Transverse colon (tissue), 4 donors: ENCODE measurements at regions not wholly inside any gene's neighbourhood (a gene's known extent, or its start where the extent isn't known, plus 50 kb on each side); places are given as distances from the start of the nearest gene placed in this dataset.
"Not testable (repeated sequence)": the region's sequence is repeated elsewhere in the genome, so short reads cannot be mapped to it uniquely, and the experiment has no call there.

ENCODE experiments used
- DNase-seq: peaks from one replicate; pipeline ENCODE4 v3.0.0-alpha.2; 2019
- H3K27ac ChIP-seq, 4 donors: fragments of 200-600 bp; sonication (generic); 2 replicates each; pipeline ENCODE4 v1.5.1; 2016 to 2018; ENCODE audit warnings: inconsistent platforms in 4 of 4
- H3K27me3 ChIP-seq: fragments of 200-600 bp; sonication (generic); 2 replicates; pipeline ENCODE4 v1.5.1; 2017; ENCODE audit warnings: inconsistent platforms
- H3K36me3 ChIP-seq, 4 donors: fragments of 200-600 bp; sonication (generic); 2 replicates each; pipeline ENCODE4 v1.5.1; 2017 to 2019; ENCODE audit warnings: inconsistent platforms in 4 of 4
- H3K4me1 ChIP-seq, 4 donors: fragments of 200-600 bp; sonication (generic); 2 replicates each; pipeline ENCODE4 v1.5.1; 2017 to 2020; ENCODE audit warnings: inconsistent platforms in 4 of 4
- H3K4me3 ChIP-seq, 4 donors: fragments of 200-600 bp; sonication (generic); 1 replicate in 1 of 4; 2 replicates in 3 of 4; pipeline versions ENCODE4 v1.5.1 to v1.6.1; 2017 to 2019; ENCODE audit warnings: inconsistent platforms in 4 of 4
- H3K9me3 ChIP-seq, 2 donors: fragments of 200-600 bp; sonication (generic); 2 replicates each; pipeline ENCODE4 v1.5.1; 2017 to 2019; ENCODE audit warnings: inconsistent platforms in 2 of 2
- EP300 ChIP-seq: sonication (generic); formaldehyde crosslinking; IDR thresholded peaks from one replicate; pipeline ENCODE4 v1.6.1; 2017; ENCODE audit warnings: antibody characterized with exemption, low read depth
- POLR2A ChIP-seq: fragments of 450-650 bp; IDR thresholded peaks from one replicate; pipeline ENCODE4 v1.6.1; 2016; ENCODE audit warnings: antibody characterized with exemption, mild to moderate bottlenecking, moderate library complexity
- POLR2AphosphoS5 ChIP-seq, 3 donors: sonication (generic); formaldehyde crosslinking; IDR thresholded peaks; one replicate each; pipeline ENCODE4 v1.6.1; 2016; ENCODE audit warnings: antibody characterized with exemption in 3 of 3
- WGBS, 2 donors: methylation state at CpG; one replicate each; pipeline ENCODE4 v1.1.5; 2018; ENCODE audit warnings: low coverage in 1 of 2; 5-methylcytosine and 5-hydroxymethylcytosine counted together
- in situ Hi-C, 4 donors: fragments of 200-750 bp; cut with MboI; loops; one replicate each; pipeline versions ENCODE4 v1.15.0 to v1.15.1; 2017; ENCODE audit warnings: low sequenced_read_pairs in 3 of 4, low pct_ligation_motif_present in 1 of 4, low pct_unique_long_range_greater_than_20kb in 1 of 4
- intact Hi-C: fragments of 100-400 bp; cut with DNase I; formaldehyde crosslinking; loops from one replicate; pipeline ENCODE4 v1.15.1; 2023; ENCODE audit warnings: low total_unique reads
- TF ChIP-seq, protein P1 (sequence below), 5 experiments: fragments of 200-600 bp in 3 of 5; fragments of 450-650 bp in 2 of 5; sonication (generic) in 3 of 5; IDR thresholded peaks; 1 replicate in 2 of 5; 2 replicates in 3 of 5; pipeline ENCODE4 v1.5.1; 2016 to 2017; ENCODE audit warnings: antibody characterized with exemption in 5 of 5, inconsistent platforms in 3 of 5, mild to moderate bottlenecking in 2 of 5, moderate library complexity in 1 of 5

DNA sequence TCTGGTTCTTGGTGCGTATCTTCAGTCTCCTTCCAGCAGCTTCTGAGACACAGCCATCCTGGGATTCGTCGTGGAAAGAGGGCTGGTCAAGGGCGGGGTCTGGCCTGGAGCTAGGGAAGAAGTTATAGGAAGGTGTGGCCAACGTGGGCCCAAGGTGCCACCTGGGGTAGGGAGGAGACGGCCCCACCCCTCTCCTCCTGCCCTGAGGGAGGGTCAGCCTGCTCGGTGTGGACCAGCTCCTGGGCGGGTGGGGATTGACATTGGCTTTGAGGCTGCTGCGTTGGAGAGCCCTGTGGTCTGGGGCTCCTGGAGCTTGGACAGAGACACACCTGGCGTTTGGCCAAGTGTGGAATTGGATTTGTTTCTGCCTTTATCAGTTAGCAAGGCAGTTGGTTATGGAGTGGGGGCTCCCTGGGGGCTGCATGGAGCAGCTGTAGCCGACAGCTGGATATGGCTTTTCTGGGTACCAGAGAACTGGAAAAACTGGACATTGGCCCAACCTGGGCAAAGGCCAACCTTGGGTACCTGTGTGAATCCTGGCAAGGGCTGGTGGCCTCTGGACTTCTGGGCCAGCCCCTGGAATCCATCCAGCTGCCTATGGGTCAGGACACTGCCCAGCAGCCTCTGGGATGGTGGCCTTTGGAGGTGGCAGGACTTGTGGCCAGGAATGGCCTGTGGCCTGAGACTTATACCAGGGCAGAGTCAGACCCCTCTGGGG, 75.7 kb upstream of the PPP1R26 start:
- Histone ChIP-seq H3K36me3 (no peaks in the 10 kb centered on the region), H3K9me3 (no peaks in the 10 kb centered on the region), H3K4me1 (no peaks in the 10 kb centered on the region), H3K4me3 (no peak overlapping the region), H3K27ac (no peak overlapping the region), H3K27me3 (peaks cover 3% of the 10 kb centered on the region)
- no peak for TF ChIP-seq EP300
- TF ChIP-seq POLR2AphosphoS5 (IDR thresholded peaks at IDR 0.05), result no peak
- no peak for TF ChIP-seq POLR2A
- TF ChIP-seq, protein P1, sequence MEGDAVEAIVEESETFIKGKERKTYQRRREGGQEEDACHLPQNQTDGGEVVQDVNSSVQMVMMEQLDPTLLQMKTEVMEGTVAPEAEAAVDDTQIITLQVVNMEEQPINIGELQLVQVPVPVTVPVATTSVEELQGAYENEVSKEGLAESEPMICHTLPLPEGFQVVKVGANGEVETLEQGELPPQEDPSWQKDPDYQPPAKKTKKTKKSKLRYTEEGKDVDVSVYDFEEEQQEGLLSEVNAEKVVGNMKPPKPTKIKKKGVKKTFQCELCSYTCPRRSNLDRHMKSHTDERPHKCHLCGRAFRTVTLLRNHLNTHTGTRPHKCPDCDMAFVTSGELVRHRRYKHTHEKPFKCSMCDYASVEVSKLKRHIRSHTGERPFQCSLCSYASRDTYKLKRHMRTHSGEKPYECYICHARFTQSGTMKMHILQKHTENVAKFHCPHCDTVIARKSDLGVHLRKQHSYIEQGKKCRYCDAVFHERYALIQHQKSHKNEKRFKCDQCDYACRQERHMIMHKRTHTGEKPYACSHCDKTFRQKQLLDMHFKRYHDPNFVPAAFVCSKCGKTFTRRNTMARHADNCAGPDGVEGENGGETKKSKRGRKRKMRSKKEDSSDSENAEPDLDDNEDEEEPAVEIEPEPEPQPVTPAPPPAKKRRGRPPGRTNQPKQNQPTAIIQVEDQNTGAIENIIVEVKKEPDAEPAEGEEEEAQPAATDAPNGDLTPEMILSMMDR (IDR thresholded peaks at IDR 0.05), result no peak
- in situ Hi-C loops, result loop anchor here (25.0 kb wide), 1 partner anchor 317 kb away; the partner anchor contains the start of gene OLFM1 (in 4 of the 4)
- intact Hi-C loops, result no loop called here
- no peak for DNase-seq
- WGBS, 2 donors, result 40% methylated on average over 11 of the region's 11 CpGs; no CpG with 5 or more reads in 1 of the 2 donors

DNA sequence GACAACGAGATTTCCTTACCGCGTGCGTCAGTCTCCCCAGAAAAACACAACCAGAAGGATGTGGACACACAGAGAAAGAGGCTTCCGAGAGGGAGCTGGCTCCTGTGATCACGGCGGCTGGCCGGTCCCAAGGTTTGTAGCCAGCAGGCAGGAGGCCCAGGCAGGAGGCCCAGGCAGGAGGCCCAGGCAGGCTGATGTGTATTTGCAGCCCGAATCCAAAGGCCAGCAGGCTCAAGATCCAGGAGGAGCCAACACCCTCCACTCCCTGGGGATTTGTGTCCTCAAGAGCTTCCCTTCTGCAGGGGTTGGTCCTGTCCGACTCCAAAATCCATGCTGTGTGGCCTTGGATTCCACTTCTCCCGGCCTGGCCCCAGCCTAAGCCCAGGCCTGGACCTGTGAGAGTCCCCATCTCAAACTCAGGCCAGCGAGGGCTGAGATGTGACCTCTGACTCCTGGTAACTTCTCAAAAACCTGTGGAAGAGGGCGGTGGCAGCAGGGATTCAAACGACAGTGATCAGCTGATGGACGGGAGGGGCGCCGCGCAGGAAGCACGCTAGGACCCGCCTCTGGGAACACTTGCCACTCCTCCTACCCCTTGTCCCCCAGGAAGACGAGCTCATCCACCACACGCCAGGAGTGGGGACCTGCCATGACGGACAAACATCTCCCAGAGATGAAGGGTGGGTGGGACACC, 75.0 kb upstream of the PPP1R26 start:
- in situ Hi-C loops, result loop anchor here (25.0 kb wide), 1 partner anchor 317 kb away; the partner anchor contains the start of gene OLFM1 (in 4 of the 4)
- 81% methylated on average over 21 of the region's 23 CpGs; no CpG with 5 or more reads in 1 of the 2 donors for WGBS, 2 donors

DNA sequence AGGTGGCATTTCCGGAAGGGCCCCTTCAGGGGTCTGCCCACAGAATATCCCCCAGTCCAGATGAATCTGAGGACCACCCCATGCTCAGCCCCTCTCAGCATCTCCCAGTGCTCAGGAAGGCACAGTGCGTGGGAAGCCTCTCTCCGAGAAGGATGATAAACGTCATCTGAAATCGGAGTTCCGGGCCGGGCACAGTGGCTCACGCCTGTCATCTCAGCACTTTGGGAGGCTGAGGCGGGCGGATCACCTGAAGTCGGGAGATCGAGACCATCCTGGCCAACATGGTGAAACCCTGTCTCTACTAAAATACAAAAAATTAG, 74.5 kb upstream of the PPP1R26 start:
- DNase-seq, H3K27ac ChIP-seq, H3K36me3 ChIP-seq, H3K9me3 ChIP-seq, H3K27me3 ChIP-seq, intact Hi-C loops, H3K4me3 ChIP-seq, H3K4me1 ChIP-seq: not testable (repeated sequence)
- 90 to 92% methylated on average over 10 to 12 of the region's 12 CpGs for WGBS, 2 donors
- in situ Hi-C loops, result loop anchor here (25.0 kb wide), 1 partner anchor 318 kb away; the partner anchor contains the start of gene OLFM1 (in 4 of the 4)

More for the DNA sequence above, 75.0 kb upstream of the PPP1R26 start:
- Histone ChIP-seq H3K9me3 (no peaks in the 10 kb centered on the region), H3K36me3 (no peaks in the 10 kb centered on the region), H3K4me1 (no peaks in the 10 kb centered on the region), H3K27me3 (peaks cover 3% of the 10 kb centered on the region), H3K27ac (no peak overlapping the region), H3K4me3 (no peak overlapping the region)
- TF ChIP-seq EP300, result no peak
- TF ChIP-seq, protein P1 (IDR thresholded peaks at IDR 0.05), result no peak
- TF ChIP-seq POLR2A, result no peak
- no peak for TF ChIP-seq POLR2AphosphoS5 (IDR thresholded peaks at IDR 0.05)
- intact Hi-C loops, result no loop called here
- no peak for DNase-seq

DNA sequence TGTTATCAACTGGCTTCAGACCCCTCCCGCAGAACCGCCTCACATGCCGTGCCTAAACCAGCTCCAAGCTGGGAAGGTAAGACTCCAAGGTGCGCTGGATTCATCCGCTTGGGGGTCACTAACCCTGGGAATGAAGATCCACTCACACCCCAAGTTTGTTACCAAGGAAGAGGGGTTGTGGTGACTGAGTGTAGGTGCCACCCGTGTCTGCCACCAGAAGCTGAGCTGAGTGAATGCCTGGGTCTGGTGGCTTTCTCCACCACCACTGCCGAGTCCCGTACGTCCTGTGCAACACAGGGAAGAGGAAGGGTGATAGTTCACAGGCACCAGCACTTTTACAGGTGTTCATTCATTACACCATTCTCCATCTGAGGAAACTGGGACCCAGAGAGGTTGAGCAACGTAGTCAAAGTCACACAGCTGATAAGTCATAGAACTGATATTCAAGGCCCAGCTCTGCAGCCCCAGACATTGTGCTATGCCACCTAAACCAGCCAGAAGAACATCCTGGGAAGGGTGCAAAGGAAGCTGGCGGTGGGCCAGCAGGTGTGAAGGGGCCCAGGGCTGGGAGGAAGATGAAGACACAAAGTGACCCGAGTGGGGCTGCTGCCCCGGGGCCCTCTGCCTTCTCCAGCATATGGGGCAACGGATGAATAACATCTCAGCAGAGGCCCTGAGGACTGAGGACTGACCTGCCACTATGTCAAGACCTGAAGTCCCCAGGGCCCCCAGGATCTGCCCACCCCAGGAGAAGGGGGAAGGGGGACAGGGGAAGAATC, 70.9 kb upstream of the PPP1R26 start:
- WGBS, 2 donors, result 78% methylated on average over 14 of the region's 14 CpGs; no CpG with 5 or more reads in 1 of the 2 donors
- H3K4me3 ChIP-seq, result no peak overlapping the region
- H3K9me3 ChIP-seq, result no peaks in the 10 kb centered on the region
- H3K27ac ChIP-seq, result no peak overlapping the region
- H3K4me1 ChIP-seq, result no peaks in the 10 kb centered on the region
- in situ Hi-C loops (loop anchor here (25.0 kb wide), 1 partner anchor 321 kb away; the partner anchor contains the start of gene OLFM1 (in 4 of the 4)), intact Hi-C loops (no loop called here)
- H3K36me3 ChIP-seq, result no peaks in the 10 kb centered on the region
- peaks cover 23% of the 10 kb centered on the region for H3K27me3 ChIP-seq
- DNase-seq, result no peak
- TF ChIP-seq POLR2AphosphoS5 (IDR thresholded peaks at IDR 0.05) (no peak), POLR2A (no peak), EP300 (no peak)
- TF ChIP-seq, protein P1 (IDR thresholded peaks at IDR 0.05), result no peak
